K562 (cell line): ENCODE measurements at regions not wholly inside any gene's neighbourhood (a gene's known extent, or its start where the extent isn't known, plus 50 kb on each side); places are given as distances from the start of the nearest gene placed in this dataset.

Experiments used
- ATAC-seq: fragments of 200-7000 bp; cut with Tn5 transposase; 3 replicates; pipeline ENCODE4 v1.9.1; 2020; ENCODE audit warnings: moderate library complexity
- BruUV-seq: library from RNA; stranded (reverse); fragments of 400-500 nt; replicated peaks from 2 replicates; lab custom pipeline; 2021; lab: Mats Ljungman, UMichigan
- CTCF ChIA-PET: fragments of 300-600 bp; formaldehyde crosslinking; extraction: SDS; loops from one replicate; lab custom pipeline; 2021; ENCODE audit warnings: low intra/inter-chr PET ratio; lab: Yijun Ruan, JAX
- POLR2A ChIA-PET: fragments of 300-600, 350-650 bp; sonication (Branson Sonifier 250); formaldehyde crosslinking; extraction: SDS; loops from one replicate; lab custom pipeline; 2021; ENCODE audit warnings: antibody characterized with exemption, inconsistent platforms; lab: Yijun Ruan, JAX
- DNase-seq, 4 experiments: peaks; one replicate each; pipeline versions ENCODE4 v3.0.0 to v3.0.0-alpha.2; 2011 to 2018; ENCODE audit warnings: low spot score in 3 of 4, mixed read lengths in 3 of 4; ENCODE audit errors: extremely low read depth in 1 of 4
- FAIRE-seq: peaks from 2 replicates; lab custom pipeline; 2011; peaks lifted over from hg19 to GRCh38; lab: Jason Lieb, UNC
- H2AFZ ChIP-seq: 2 replicates; pipeline ENCODE4 v1.6.0; 2011; ENCODE audit warnings: low read depth, low read length, control low read depth, inconsistent platforms
- H3K27ac ChIP-seq: fragments of 200-600 bp; 3 replicates; pipeline ENCODE4 v1.8.0; 2011; ENCODE audit warnings: low read depth, mild to moderate bottlenecking, control low read depth, inconsistent platforms, low read length, moderate library complexity, mixed read lengths; ENCODE audit errors: extremely low read depth
- H3K27me3 ChIP-seq, 2 experiments: fragments of 300-600 bp in 1 of 2; 2 replicates in 1 of 2; 3 replicates in 1 of 2; pipeline versions ENCODE4 v1.6.0 to v1.8.0; 2011; ENCODE audit warnings: inconsistent platforms in 2 of 2, low read length in 2 of 2, mild to moderate bottlenecking in 1 of 2, mixed read lengths in 1 of 2, moderate library complexity in 1 of 2; ENCODE audit not compliant: control insufficient read depth in 2 of 2, insufficient read depth in 2 of 2
- H3K36me3 ChIP-seq: fragments of 300-600 bp; 3 replicates; pipeline ENCODE4 v1.8.0; 2011; ENCODE audit warnings: mild to moderate bottlenecking, low read length, inconsistent platforms; ENCODE audit not compliant: control insufficient read depth, insufficient read depth
- H3K4me1 ChIP-seq, 2 experiments: fragments of 200-600 bp in 1 of 2; replicated peaks in 1 of 2; 2 replicates in 1 of 2; 3 replicates in 1 of 2; pipeline versions ENCODE4 v1.5.1 to v1.8.0; 2011; ENCODE audit warnings: inconsistent platforms in 2 of 2, low read length in 2 of 2, mild to moderate bottlenecking in 1 of 2, mixed read lengths in 1 of 2, moderate library complexity in 1 of 2; ENCODE audit not compliant: control insufficient read depth in 2 of 2, insufficient read depth in 2 of 2
- H3K4me2 ChIP-seq: 2 replicates; pipeline ENCODE4 v1.6.1; 2011; ENCODE audit warnings: low read length, control low read depth, inconsistent platforms, mixed read lengths; ENCODE audit not compliant: insufficient read depth
- H3K4me3 ChIP-seq: fragments of 200-600 bp; sonication (generic), shearing (Covaris generic); 2 replicates; pipeline ENCODE4 v1.5.1; 2016; ENCODE audit warnings: control low read depth, inconsistent platforms
- H3K79me2 ChIP-seq: fragments of 200-600 bp; 3 replicates; pipeline ENCODE4 v1.8.0; 2011; ENCODE audit warnings: low read length, inconsistent platforms; ENCODE audit not compliant: control insufficient read depth, insufficient read depth
- H3K9ac ChIP-seq, 2 experiments: 2 replicates each; pipeline versions ENCODE4 v1.6.0 to v1.6.1; 2011; ENCODE audit warnings: low read depth in 2 of 2, low read length in 2 of 2, control low read depth in 1 of 2, inconsistent platforms in 1 of 2, mild to moderate bottlenecking in 1 of 2, mixed read lengths in 1 of 2; ENCODE audit not compliant: insufficient read depth in 1 of 2
- H3K9me1 ChIP-seq: one replicate; pipeline ENCODE4 v1.6.0; 2011; ENCODE audit warnings: inconsistent platforms, mild to moderate bottlenecking, low read length, moderate library complexity; ENCODE audit not compliant: control insufficient read depth, insufficient read depth
- H3K9me3 ChIP-seq: replicated peaks from 2 replicates; pipeline ENCODE4 v1.5.1; 2011; ENCODE audit warnings: low read depth, low read length, inconsistent platforms; ENCODE audit not compliant: control insufficient read depth, insufficient read depth
- H4K20me1 ChIP-seq: replicated peaks from 2 replicates; pipeline ENCODE4 v1.6.1; 2011; ENCODE audit warnings: low read length, inconsistent platforms, mixed read lengths; ENCODE audit not compliant: control insufficient read depth, insufficient read depth
- CBX2 ChIP-seq: fragments of 200-600 bp; sonication (generic); IDR thresholded peaks from one replicate; pipeline ENCODE4 v1.6.1; 2012; ENCODE audit warnings: mild to moderate bottlenecking, low read length, inconsistent platforms; ENCODE audit not compliant: insufficient read depth, poor library complexity, severe bottlenecking
- HLTF ChIP-seq: fragments of 450-650 bp; IDR thresholded peaks from 2 replicates; pipeline ENCODE4 v1.6.1; 2016
- JUN ChIP-seq, 2 experiments: sonication (generic) in 1 of 2; formaldehyde crosslinking in 1 of 2; IDR thresholded peaks; 2 replicates each; pipeline versions ENCODE4 v1.6.1 to v1.8.0; 2012 to 2022; ENCODE audit warnings: borderline replicate concordance in 2 of 2, mild to moderate bottlenecking in 2 of 2, improper control_type of control experiment in 1 of 2, low read depth in 1 of 2, low read length in 1 of 2, missing genetic modification reagents in 1 of 2
- NCOA4 ChIP-seq: fragments of 450-650 bp; IDR thresholded peaks from 2 replicates; pipeline ENCODE4 v1.6.1; 2018; ENCODE audit warnings: mild to moderate bottlenecking; ENCODE audit not compliant: partially characterized antibody
- NCOR1 ChIP-seq: fragments of 450-650 bp; IDR thresholded peaks from 2 replicates; pipeline ENCODE4 v1.6.1; 2016; ENCODE audit warnings: mild to moderate bottlenecking, moderate library complexity
- SLC30A9 ChIP-seq: fragments of 250-450 bp; sonication (Bioruptor Pico); IDR thresholded peaks from 2 replicates; pipeline ENCODE4 v1.8.0; 2022; ENCODE audit warnings: mild to moderate bottlenecking, moderate library complexity
- TAF15 ChIP-seq: fragments of 200-400 bp; formaldehyde crosslinking; IDR thresholded peaks from 2 replicates; pipeline ENCODE4 v1.6.1; 2017; ENCODE audit warnings: mild to moderate bottlenecking, low read depth, low read length, moderate library complexity
- ZFPM2 ChIP-seq: fragments of 250-450 bp; sonication (Bioruptor Pico); IDR thresholded peaks from 2 replicates; pipeline ENCODE4 v1.5.1; 2022; ENCODE audit warnings: mild to moderate bottlenecking
- ZNF143 ChIP-seq: sonication (generic); formaldehyde crosslinking; IDR thresholded peaks from 2 replicates; pipeline ENCODE4 v1.9.0; 2022; ENCODE audit warnings: mild to moderate bottlenecking, missing genetic modification reagents
- ZNF354B ChIP-seq: fragments of 250-450 bp; sonication (Bioruptor Pico); IDR thresholded peaks from 2 replicates; pipeline ENCODE4 v1.4.0; 2020
- ZNF445 ChIP-seq: fragments of 250-450 bp; sonication (Bioruptor Pico); IDR thresholded peaks from 2 replicates; pipeline ENCODE4 v1.4.0; 2020; ENCODE audit warnings: low read depth, mild to moderate bottlenecking, moderate library complexity
- WGBS: fragments of 100-300 bp; shearing (Covaris generic); methylation state at CpG from one replicate; pipeline ENCODE4 v1.1.6; 2016; ENCODE audit warnings: low coverage, mixed read lengths; ENCODE audit not compliant: insufficient coverage; ENCODE audit errors: missing lambda C conversion rate; 5-methylcytosine and 5-hydroxymethylcytosine counted together
- in situ Hi-C: fragments of 300-500 bp; cut with MboI; formaldehyde crosslinking; loops from 4 replicates; pipeline ENCODE4 v1.15.0; 2018; ENCODE audit warnings: inconsistent platforms, mixed read lengths
- intact Hi-C: fragments of 100-400 bp; cut with micrococcal nuclease; formaldehyde crosslinking; loops from 2 replicates; pipeline ENCODE4 v1.14.2; 2022
- TF ChIP-seq, protein P1 (sequence below): fragments of 250-450 bp; sonication (Bioruptor Pico); IDR thresholded peaks from 2 replicates; pipeline ENCODE4 v1.8.0; 2022; ENCODE audit warnings: moderate library complexity, mild to moderate bottlenecking, inconsistent platforms
- TF ChIP-seq, protein P2 (sequence below): fragments of 450-650 bp; IDR thresholded peaks from 2 replicates; pipeline ENCODE4 v1.7.0; 2016; ENCODE audit warnings: borderline replicate concordance

DNA sequence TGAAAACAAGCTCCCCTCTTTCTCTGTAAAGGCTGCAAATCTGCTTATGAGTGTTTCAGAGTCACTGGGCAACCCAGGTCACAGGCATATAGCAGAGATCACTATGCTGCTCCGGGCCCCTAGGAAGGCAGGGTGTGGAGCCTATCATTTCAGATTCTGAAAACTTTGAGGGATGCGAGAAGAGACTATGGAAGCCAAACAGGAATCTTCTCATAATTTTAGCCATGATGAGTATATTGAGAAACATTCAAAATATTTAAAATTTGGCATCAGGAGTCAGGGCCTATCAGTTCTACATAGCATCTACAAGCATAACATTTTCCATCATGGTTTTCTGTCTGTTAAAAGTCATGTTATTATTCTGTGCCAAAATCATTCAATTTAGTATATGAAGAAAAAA lies 61.7 kb upstream of the ATXN3L start:
- Histone ChIP-seq H3K36me3 (peaks cover 10% of the 10 kb centered on the region; the same call in 2 of the 3 replicates), H4K20me1 (no peaks in the 10 kb centered on the region), H3K4me1 (no peaks in the 10 kb centered on the region; a peak in 2 of 5 replicates), H3K4me2 (no peak overlapping the region), H3K9ac (no peak overlapping the region), H3K4me3 (no peak overlapping the region), H3K79me2 (no peaks in the 10 kb centered on the region), H3K9me3 (no peaks in the 10 kb centered on the region), H2AFZ (no peak overlapping the region), H3K9me1 (no peaks in the 10 kb centered on the region), H3K27ac (no peak overlapping the region), H3K27me3 (no peaks in the 10 kb centered on the region)
- 69% methylated on average over 2 of the region's 2 CpGs for WGBS
- no peak for ATAC-seq
- CTCF ChIA-PET: no interaction called here
- intact Hi-C loops (no loop called here), in situ Hi-C loops (no loop called here)
- DNase-seq: no peak
- no peak for FAIRE-seq
- POLR2A ChIA-PET: no interaction called here
- TF ChIP-seq ZNF445 (CRISPR knock-in tag): no peak
- TF ChIP-seq, protein P1, sequence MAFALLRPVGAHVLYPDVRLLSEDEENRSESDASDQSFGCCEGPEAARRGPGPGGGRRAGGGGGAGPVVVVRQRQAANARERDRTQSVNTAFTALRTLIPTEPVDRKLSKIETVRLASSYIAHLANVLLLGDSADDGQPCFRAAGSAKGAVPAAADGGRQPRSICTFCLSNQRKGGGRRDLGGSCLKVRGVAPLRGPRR (CRISPR knock-in tag): no peak
- no peak for TF ChIP-seq SLC30A9 (CRISPR knock-in tag)
- no peak for TF ChIP-seq TAF15
- no peak for TF ChIP-seq ZFPM2 (CRISPR knock-in tag)
- TF ChIP-seq ZNF143 (CRISPR knock-in tag): no peak
- no peak for TF ChIP-seq NCOR1
- BruUV-seq: no TSS peak

- Histone ChIP-seq H2AFZ (no peak overlapping the region), H3K27ac (no peak overlapping the region), H3K9me1 (no peaks in the 10 kb centered on the region), H3K4me3 (no peak overlapping the region), H3K4me2 (no peak overlapping the region), H4K20me1 (no peaks in the 10 kb centered on the region), H3K79me2 (no peaks in the 10 kb centered on the region), H3K27me3 (no peaks in the 10 kb centered on the region), H3K9me3 (no peaks in the 10 kb centered on the region), H3K4me1 (no peaks in the 10 kb centered on the region; a peak in 2 of 5 replicates), H3K9ac (no peak overlapping the region), H3K36me3 (peaks cover 17% of the 10 kb centered on the region; the same call in 2 of the 3 replicates)
- DNase-seq (no peak), ATAC-seq (no peak), FAIRE-seq (no peak)
- WGBS: 68% methylated on average over 2 of the region's 2 CpGs
- CTCF ChIA-PET: no interaction called here
- POLR2A ChIA-PET: no interaction called here
- intact Hi-C loops: no loop called here
- BruUV-seq: no TSS peak
- in situ Hi-C loops: no loop called here
- no peak for TF ChIP-seq HLTF
- no peak for TF ChIP-seq NCOA4
- TF ChIP-seq, protein P2, sequence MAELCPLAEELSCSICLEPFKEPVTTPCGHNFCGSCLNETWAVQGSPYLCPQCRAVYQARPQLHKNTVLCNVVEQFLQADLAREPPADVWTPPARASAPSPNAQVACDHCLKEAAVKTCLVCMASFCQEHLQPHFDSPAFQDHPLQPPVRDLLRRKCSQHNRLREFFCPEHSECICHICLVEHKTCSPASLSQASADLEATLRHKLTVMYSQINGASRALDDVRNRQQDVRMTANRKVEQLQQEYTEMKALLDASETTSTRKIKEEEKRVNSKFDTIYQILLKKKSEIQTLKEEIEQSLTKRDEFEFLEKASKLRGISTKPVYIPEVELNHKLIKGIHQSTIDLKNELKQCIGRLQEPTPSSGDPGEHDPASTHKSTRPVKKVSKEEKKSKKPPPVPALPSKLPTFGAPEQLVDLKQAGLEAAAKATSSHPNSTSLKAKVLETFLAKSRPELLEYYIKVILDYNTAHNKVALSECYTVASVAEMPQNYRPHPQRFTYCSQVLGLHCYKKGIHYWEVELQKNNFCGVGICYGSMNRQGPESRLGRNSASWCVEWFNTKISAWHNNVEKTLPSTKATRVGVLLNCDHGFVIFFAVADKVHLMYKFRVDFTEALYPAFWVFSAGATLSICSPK: no peak
- TF ChIP-seq JUN (IDR thresholded peaks at IDR 0.05; ENCODE audit: borderline replicate concordance, low read depth, low read length): no peak
- TF ChIP-seq JUN (CRISPR knock-in tag; IDR thresholded peaks at IDR 0.05; ENCODE audit: borderline replicate concordance): no peak
- TF ChIP-seq ZNF354B (CRISPR knock-in tag): no peak
- no peak for TF ChIP-seq CBX2
These were observed 60.4 kb upstream of the ATXN3L start for GRCh38 chrX:13380211-13380610.
